HG03045 (cell line): ENCODE measurements at regions not wholly inside any gene's neighbourhood (a gene's known extent, or its start where the extent isn't known, plus 50 kb on each side); places are given as distances from the start of the nearest gene placed in this dataset.
"Not testable (repeated sequence)": the region's sequence is repeated elsewhere in the genome, so short reads cannot be mapped to it uniquely, and the experiment has no call there.

Experiments
- ATAC-seq: cut with Tn5 transposase; IDR thresholded peaks from one replicate; pipeline ENCODE4 v1.9.1; 2021; ENCODE audit warnings: mild to moderate bottlenecking, moderate library complexity; ENCODE audit not compliant: unreplicated experiment

GRCh38 chr4:116702949-116703348 lies 382.4 kb downstream of the TRAM1L1 start:
- no peak for ATAC-seq

GRCh38 chr4:116688536-116688935 lies 396.8 kb downstream of the TRAM1L1 start:
- no peak for ATAC-seq

- no peak for ATAC-seq
Measured at GRCh38 chr4:116668190-116668589, 417.2 kb downstream of the TRAM1L1 start.

- ATAC-seq: no peak
Measured at GRCh38 chr4:116665716-116666115, 419.7 kb downstream of the TRAM1L1 start.

GRCh38 chr4:116664198-116664597 lies 421.2 kb downstream of the TRAM1L1 start:
- ATAC-seq: no peak

- ATAC-seq: no peak
Measured at GRCh38 chr4:116639070-116639577, 446.3 kb downstream of the TRAM1L1 start.

- ATAC-seq: no peak
Measured at GRCh38 chr4:116638592-116638991, 446.8 kb downstream of the TRAM1L1 start.

- ATAC-seq: peak; percentile 89
Measured at GRCh38 chr4:116636917-116637316, 448.5 kb downstream of the TRAM1L1 start.

GRCh38 chr4:116632269-116632668 lies 453.1 kb downstream of the TRAM1L1 start:
- no peak for ATAC-seq

- no peak for ATAC-seq
Measured at GRCh38 chr4:116628598-116628997, 456.8 kb downstream of the TRAM1L1 start.

GRCh38 chr4:116627545-116627944 lies 457.8 kb downstream of the TRAM1L1 start:
- ATAC-seq: no peak

- not testable (repeated sequence) for ATAC-seq
Measured at GRCh38 chr4:116619508-116619907, 465.9 kb downstream of the TRAM1L1 start.

- ATAC-seq: no peak
Measured at GRCh38 chr4:116618638-116619037, 466.7 kb downstream of the TRAM1L1 start.

GRCh38 chr4:116603096-116603495 lies 482.3 kb downstream of the TRAM1L1 start:
- no peak for ATAC-seq

- no peak for ATAC-seq
Measured at GRCh38 chr4:116599859-116600258, 485.5 kb downstream of the TRAM1L1 start.

- no peak for ATAC-seq
Measured at GRCh38 chr4:116598980-116599789, 486.2 kb downstream of the TRAM1L1 start.

- no peak for ATAC-seq
Measured at GRCh38 chr4:116598155-116598979, 487.0 kb downstream of the TRAM1L1 start.

- ATAC-seq: no peak
Measured at GRCh38 chr4:116590648-116591047, 494.7 kb downstream of the TRAM1L1 start.

- no peak for ATAC-seq
Measured at GRCh38 chr4:116588783-116589182, 496.6 kb downstream of the TRAM1L1 start.

GRCh38 chr4:116585246-116585645 lies 500.1 kb downstream of the TRAM1L1 start:
- no peak for ATAC-seq

- no peak for ATAC-seq
Measured at GRCh38 chr4:116577321-116577720, 508.1 kb downstream of the TRAM1L1 start.

- no peak for ATAC-seq
Measured at GRCh38 chr4:116573540-116573939, 511.8 kb downstream of the TRAM1L1 start.
